ENCODE measurements at regions not wholly inside any gene's neighbourhood (a gene's known extent, or its start where the extent isn't known, plus 50 kb on each side); places are given as distances from the start of the nearest gene placed in this dataset.

DNA sequence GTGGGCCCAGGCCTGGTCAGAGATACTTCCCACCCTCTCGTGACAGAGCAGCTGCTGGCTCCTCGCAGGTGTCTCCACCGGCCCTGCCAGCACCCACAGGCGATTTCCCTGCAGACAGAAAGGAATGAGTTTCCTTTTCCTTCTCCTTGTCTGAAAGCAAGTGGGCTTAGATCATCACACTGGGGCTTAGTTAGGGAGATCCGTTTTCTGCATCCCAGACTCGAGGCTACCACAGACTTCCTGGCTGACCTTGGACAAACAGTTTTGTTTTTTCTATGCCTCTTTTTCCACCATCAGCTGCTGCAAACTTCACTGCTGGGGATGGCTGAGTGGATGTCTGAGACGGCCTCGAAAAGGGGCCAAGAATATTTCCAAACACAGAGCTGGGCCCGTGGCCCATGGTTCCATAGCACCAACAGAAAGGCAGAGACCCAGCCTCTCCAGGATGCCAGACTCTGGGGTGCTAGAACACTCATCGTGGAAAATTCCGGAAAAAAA lies 86.5 kb downstream of the BANF2 start:
- no peaks in the 10 kb centered on the region for H3K36me3 ChIP-seq (ENCODE audit: control insufficient read depth in 1 of 2, insufficient read depth in 2 of 2, low read length in 2 of 2)
- H3K9me3 ChIP-seq (ENCODE audit: control insufficient read depth in 1 of 2, insufficient read depth in 1 of 2, low read depth in 1 of 2, low read length in 2 of 2): no peaks in the 10 kb centered on the region
- H3K4me2 ChIP-seq (ENCODE audit: low read length): no peak overlapping the region
- no peak for DNase-seq (ENCODE audit: low read depth, low spot score)
- no peaks in the 10 kb centered on the region for H4K20me1 ChIP-seq (ENCODE audit: insufficient read depth)
- no peak overlapping the region for H3K27ac ChIP-seq (ENCODE audit: low read depth, low read length)
- H3K27me3 ChIP-seq (ENCODE audit: insufficient read depth, low read length): no peaks in the 10 kb centered on the region
- no peak overlapping the region for H2AFZ ChIP-seq (ENCODE audit: low read depth, low read length, poor library complexity, severe bottlenecking)
- H3K9me2 ChIP-seq (ENCODE audit: insufficient read depth): no peaks in the 10 kb centered on the region
- H3K9ac ChIP-seq (ENCODE audit: low read length): no peak overlapping the region
- RAD21 ChIA-PET (ENCODE audit: low non-redundant PET in 1 of 2, low total read pairs in 2 of 2, uncharacterized antibody in 2 of 2, unreplicated experiment in 2 of 2): no interaction called here
- TF ChIP-seq CBX3 (IDR thresholded peaks at IDR 0.05; ENCODE audit: low read depth) (no peak), ZFX (IDR thresholded peaks at IDR 0.05) (no peak), EZH2 (IDR thresholded peaks at IDR 0.05) (no peak), SP1 (IDR thresholded peaks at IDR 0.05; ENCODE audit: low read depth) (no peak), SRF (IDR thresholded peaks at IDR 0.05; ENCODE audit: low read depth) (no peak), EZH2phosphoT487 (IDR thresholded peaks at IDR 0.05; ENCODE audit: borderline replicate concordance) (no peak), POLR2A (IDR thresholded peaks at IDR 0.05; ENCODE audit: borderline replicate concordance, extremely low read depth, insufficient read depth, insufficient read length) (no peak)
- TF ChIP-seq, protein P1, sequence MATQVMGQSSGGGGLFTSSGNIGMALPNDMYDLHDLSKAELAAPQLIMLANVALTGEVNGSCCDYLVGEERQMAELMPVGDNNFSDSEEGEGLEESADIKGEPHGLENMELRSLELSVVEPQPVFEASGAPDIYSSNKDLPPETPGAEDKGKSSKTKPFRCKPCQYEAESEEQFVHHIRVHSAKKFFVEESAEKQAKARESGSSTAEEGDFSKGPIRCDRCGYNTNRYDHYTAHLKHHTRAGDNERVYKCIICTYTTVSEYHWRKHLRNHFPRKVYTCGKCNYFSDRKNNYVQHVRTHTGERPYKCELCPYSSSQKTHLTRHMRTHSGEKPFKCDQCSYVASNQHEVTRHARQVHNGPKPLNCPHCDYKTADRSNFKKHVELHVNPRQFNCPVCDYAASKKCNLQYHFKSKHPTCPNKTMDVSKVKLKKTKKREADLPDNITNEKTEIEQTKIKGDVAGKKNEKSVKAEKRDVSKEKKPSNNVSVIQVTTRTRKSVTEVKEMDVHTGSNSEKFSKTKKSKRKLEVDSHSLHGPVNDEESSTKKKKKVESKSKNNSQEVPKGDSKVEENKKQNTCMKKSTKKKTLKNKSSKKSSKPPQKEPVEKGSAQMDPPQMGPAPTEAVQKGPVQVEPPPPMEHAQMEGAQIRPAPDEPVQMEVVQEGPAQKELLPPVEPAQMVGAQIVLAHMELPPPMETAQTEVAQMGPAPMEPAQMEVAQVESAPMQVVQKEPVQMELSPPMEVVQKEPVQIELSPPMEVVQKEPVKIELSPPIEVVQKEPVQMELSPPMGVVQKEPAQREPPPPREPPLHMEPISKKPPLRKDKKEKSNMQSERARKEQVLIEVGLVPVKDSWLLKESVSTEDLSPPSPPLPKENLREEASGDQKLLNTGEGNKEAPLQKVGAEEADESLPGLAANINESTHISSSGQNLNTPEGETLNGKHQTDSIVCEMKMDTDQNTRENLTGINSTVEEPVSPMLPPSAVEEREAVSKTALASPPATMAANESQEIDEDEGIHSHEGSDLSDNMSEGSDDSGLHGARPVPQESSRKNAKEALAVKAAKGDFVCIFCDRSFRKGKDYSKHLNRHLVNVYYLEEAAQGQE (IDR thresholded peaks at IDR 0.05; ENCODE audit: low read depth): no peak
- BruUV-seq (replicated peaks): no TSS peak
- intact Hi-C loops (cut with micrococcal nuclease): no loop called here
- CTCF ChIA-PET: no interaction called here
- POLR2A ChIA-PET: no interaction called here
- H3K79me2 ChIP-seq (ENCODE audit: insufficient read depth, low read length): no peaks in the 10 kb centered on the region
- no peak overlapping the region for H3K4me3 ChIP-seq (replicated peaks in 1 of 2; ENCODE audit: low read depth in 1 of 2, low read length in 2 of 2)
- H3K4me1 ChIP-seq (ENCODE audit: control insufficient read depth in 1 of 2, insufficient read depth in 2 of 2, low read length in 2 of 2): no peaks in the 10 kb centered on the region
- ATAC-seq: no peak

All from HCT116 (cell line).